CD4-positive, alpha-beta T cell (primary cell): ENCODE measurements at regions not wholly inside any gene's neighbourhood (a gene's known extent, or its start where the extent isn't known, plus 50 kb on each side); places are given as distances from the start of the nearest gene placed in this dataset.
A peak's percentile ranks its signal among the peaks of the same experiment; 100 is the strongest.

Source experiments
- ATAC-seq: fragments of 200-7000 bp; cut with Tn5 transposase; one replicate; pipeline ENCODE4 v1.10.0; 2022; ENCODE audit warnings: mild to moderate bottlenecking; ENCODE audit not compliant: poor library complexity
- CTCF ChIA-PET: fragments of 350-600 bp; sonication (Branson Sonifier 250); formaldehyde crosslinking; loops from one replicate; lab custom pipeline; 2021; ENCODE audit warnings: antibody characterized with exemption, inconsistent platforms; lab: Charles Lee
- POLR2A ChIA-PET: fragments of 350-600 bp; sonication (Branson Sonifier 250); formaldehyde crosslinking; loops from one replicate; lab custom pipeline; 2021; ENCODE audit warnings: antibody characterized with exemption, inconsistent platforms; lab: Charles Lee
- DNase-seq, 14 experiments: peaks; one replicate each; pipeline ENCODE4 v3.0.0-alpha.2; 2013 to 2020; ENCODE audit warnings: mixed read lengths in 2 of 14
- H3K27ac ChIP-seq, 2 donors: one replicate each; pipeline versions ENCODE4 v1.5.1 to v1.7.0; 2013; ENCODE audit warnings: low read length in 2 of 2, low read depth in 1 of 2, mild to moderate bottlenecking in 1 of 2
- H3K27me3 ChIP-seq, 2 experiments: 1 replicate in 1 of 2; 2 replicates in 1 of 2; pipeline versions ENCODE4 v1.6.1 to v1.7.0; 2013; ENCODE audit warnings: low read length in 2 of 2, control low read depth in 1 of 2, mild to moderate bottlenecking in 1 of 2, moderate library complexity in 1 of 2; ENCODE audit not compliant: insufficient read depth in 2 of 2, control insufficient read depth in 1 of 2
- H3K36me3 ChIP-seq: one replicate; pipeline ENCODE4 v1.6.1; 2013; ENCODE audit warnings: low read length, control low read depth; ENCODE audit not compliant: insufficient read depth
- H3K4me1 ChIP-seq: one replicate; pipeline ENCODE4 v1.6.1; 2013; ENCODE audit warnings: low read length, control low read depth; ENCODE audit not compliant: insufficient read depth
- H3K4me3 ChIP-seq: one replicate; pipeline ENCODE4 v1.5.1; 2013; ENCODE audit warnings: mild to moderate bottlenecking, low read length, moderate library complexity
- H3K9me3 ChIP-seq, 2 experiments: 1 replicate in 1 of 2; 2 replicates in 1 of 2; pipeline versions ENCODE4 v1.6.1 to v1.7.0; 2013; ENCODE audit warnings: low read length in 2 of 2, mild to moderate bottlenecking in 2 of 2, control low read depth in 1 of 2, moderate library complexity in 1 of 2; ENCODE audit not compliant: control insufficient read depth in 1 of 2, insufficient read depth in 1 of 2
- H3K27ac Mint-ChIP-seq: one replicate; pipeline ENCODE4 v1.8.0; 2020; ENCODE audit warnings: mixed read lengths
- H3K27me3 Mint-ChIP-seq: one replicate; pipeline ENCODE4 v1.8.0; 2021; ENCODE audit warnings: mixed read lengths
- H3K36me3 Mint-ChIP-seq: one replicate; pipeline ENCODE4 v1.8.0; 2021; ENCODE audit warnings: low read depth, mixed read lengths
- H3K4me1 Mint-ChIP-seq: one replicate; pipeline ENCODE4 v1.8.0; 2021; ENCODE audit warnings: low read depth, mixed read lengths
- H3K4me3 Mint-ChIP-seq: one replicate; pipeline ENCODE4 v1.8.0; 2020; ENCODE audit warnings: mild to moderate bottlenecking, mixed read lengths
- H3K9me3 Mint-ChIP-seq: one replicate; pipeline ENCODE4 v1.8.0; 2020; ENCODE audit warnings: mixed read lengths
- intact Hi-C, 2 experiments: fragments of 100-400 bp; cut with DNase I in 1 of 2; cut with micrococcal nuclease in 1 of 2; formaldehyde crosslinking; loops; one replicate each; pipeline versions ENCODE4 v1.15.1 to v1.9.0; 2023 to 2025; cut with DNase I, micrococcal nuclease
- TF ChIP-seq, protein P1 (sequence below): fragments of 200-600 bp; IDR thresholded peaks from one replicate; pipeline ENCODE4 v1.8.0; 2022; ENCODE audit warnings: antibody characterized with exemption, mild to moderate bottlenecking

DNA sequence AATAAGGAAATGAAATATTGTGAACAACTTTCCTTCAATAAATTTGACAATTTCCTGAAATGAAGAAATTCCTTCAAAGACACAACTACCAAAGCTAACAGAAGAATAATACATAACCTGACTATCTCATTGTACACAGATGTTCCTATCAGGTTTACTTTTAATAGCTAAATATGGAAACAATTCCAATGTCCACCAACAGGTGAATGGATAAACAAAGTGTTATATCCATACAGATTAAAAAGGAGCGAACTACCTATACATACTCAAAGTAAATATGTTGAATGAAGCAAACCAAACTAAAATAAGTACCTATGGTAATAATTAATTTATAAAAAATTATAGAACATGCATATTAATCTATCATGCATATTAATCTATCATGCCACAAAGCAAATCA is 554.9 kb downstream of the PPP4R3C start:
- Mint-ChIP-seq H3K4me3 (no peak overlapping the region), H3K4me1 (no peaks in the 10 kb centered on the region), H3K9me3 (peaks cover 3% of the 10 kb centered on the region), H3K27ac (no peak overlapping the region), H3K27me3 (no peaks in the 10 kb centered on the region), H3K36me3 (no peaks in the 10 kb centered on the region)
- POLR2A ChIA-PET = no interaction called here
- TF ChIP-seq, protein P1, sequence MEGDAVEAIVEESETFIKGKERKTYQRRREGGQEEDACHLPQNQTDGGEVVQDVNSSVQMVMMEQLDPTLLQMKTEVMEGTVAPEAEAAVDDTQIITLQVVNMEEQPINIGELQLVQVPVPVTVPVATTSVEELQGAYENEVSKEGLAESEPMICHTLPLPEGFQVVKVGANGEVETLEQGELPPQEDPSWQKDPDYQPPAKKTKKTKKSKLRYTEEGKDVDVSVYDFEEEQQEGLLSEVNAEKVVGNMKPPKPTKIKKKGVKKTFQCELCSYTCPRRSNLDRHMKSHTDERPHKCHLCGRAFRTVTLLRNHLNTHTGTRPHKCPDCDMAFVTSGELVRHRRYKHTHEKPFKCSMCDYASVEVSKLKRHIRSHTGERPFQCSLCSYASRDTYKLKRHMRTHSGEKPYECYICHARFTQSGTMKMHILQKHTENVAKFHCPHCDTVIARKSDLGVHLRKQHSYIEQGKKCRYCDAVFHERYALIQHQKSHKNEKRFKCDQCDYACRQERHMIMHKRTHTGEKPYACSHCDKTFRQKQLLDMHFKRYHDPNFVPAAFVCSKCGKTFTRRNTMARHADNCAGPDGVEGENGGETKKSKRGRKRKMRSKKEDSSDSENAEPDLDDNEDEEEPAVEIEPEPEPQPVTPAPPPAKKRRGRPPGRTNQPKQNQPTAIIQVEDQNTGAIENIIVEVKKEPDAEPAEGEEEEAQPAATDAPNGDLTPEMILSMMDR = no peak
- no peaks in the 10 kb centered on the region for H3K36me3 ChIP-seq
- no peak overlapping the region for H3K27ac ChIP-seq
- no peaks in the 10 kb centered on the region for H3K4me1 ChIP-seq
- no peaks in the 10 kb centered on the region for H3K9me3 ChIP-seq
- intact Hi-C loops = no loop called here
- H3K27me3 ChIP-seq = no peaks in the 10 kb centered on the region
- CTCF ChIA-PET = no interaction called here
- H3K4me3 ChIP-seq = no peak overlapping the region
- ATAC-seq (no peak), DNase-seq (no peak)

DNA sequence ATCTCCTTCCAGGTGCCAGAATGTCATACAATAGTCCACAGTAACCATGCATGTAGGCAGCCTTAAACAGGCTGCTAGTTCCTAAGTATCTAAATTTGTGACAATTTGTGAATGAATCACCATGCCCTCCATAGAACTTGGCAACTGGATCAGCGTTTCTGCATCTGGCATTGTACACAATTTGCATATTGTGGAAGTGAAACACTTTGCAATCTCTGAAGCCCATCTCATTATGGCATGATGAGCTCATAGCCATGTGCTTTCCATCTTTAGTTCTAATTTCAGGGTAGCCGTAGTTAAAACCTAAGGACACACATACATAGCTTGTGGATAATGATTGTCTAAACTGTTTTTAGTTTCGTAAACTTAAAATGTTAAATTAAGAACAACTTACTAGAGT is 573.6 kb downstream of the PPP4R3C start:
- ATAC-seq = no peak
- intact Hi-C loops = no loop called here
- TF ChIP-seq, protein P1 = no peak
- no peak overlapping the region for H3K27ac ChIP-seq
- H3K4me3 ChIP-seq = no peak overlapping the region
- peaks cover 0 to 10% of the 10 kb centered on the region in 2 experiments for H3K9me3 ChIP-seq
- Mint-ChIP-seq H3K36me3 (no peaks in the 10 kb centered on the region), H3K4me1 (no peaks in the 10 kb centered on the region), H3K4me3 (no peak overlapping the region), H3K27me3 (no peaks in the 10 kb centered on the region), H3K27ac (no peak overlapping the region), H3K9me3 (no peaks in the 10 kb centered on the region)
- H3K27me3 ChIP-seq = no peaks in the 10 kb centered on the region
- H3K4me1 ChIP-seq = no peaks in the 10 kb centered on the region
- no peak for DNase-seq
- POLR2A ChIA-PET = no interaction called here
- H3K36me3 ChIP-seq = no peaks in the 10 kb centered on the region
- CTCF ChIA-PET = no interaction called here

DNA sequence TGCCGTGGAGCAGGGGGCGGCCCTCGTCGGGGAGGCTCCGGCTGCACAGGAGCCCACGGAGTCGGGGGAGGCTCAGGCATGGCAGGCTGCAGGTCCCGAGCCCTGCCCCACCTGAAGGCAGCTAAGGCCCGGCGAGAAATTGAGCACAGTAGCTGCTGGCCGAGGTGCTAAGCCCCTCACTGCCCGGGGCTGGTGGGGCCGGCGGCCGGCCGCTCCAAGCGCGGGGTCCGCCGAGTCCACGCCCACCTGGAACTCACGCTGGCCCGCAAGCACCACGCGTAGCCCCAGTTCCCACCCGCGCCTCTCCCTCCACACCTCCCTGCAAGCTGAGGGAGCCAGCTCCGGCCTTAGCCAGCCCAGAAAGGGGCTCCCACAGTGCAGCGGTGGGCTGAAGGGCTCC is 589.4 kb downstream of the PPP4R3C start:
- H3K4me3 ChIP-seq = no peak overlapping the region
- no peak overlapping the region for H3K27ac Mint-ChIP-seq
- no peaks in the 10 kb centered on the region for H3K27me3 Mint-ChIP-seq
- no peaks in the 10 kb centered on the region for H3K27me3 ChIP-seq
- H3K4me3 Mint-ChIP-seq = no peak overlapping the region
- H3K9me3 Mint-ChIP-seq = no peaks in the 10 kb centered on the region
- DNase-seq (peak in 1 of 14 experiments; percentile 2), ATAC-seq (no peak)
- no peaks in the 10 kb centered on the region for H3K9me3 ChIP-seq
- TF ChIP-seq, protein P1 = no peak
- H3K4me1 Mint-ChIP-seq = no peaks in the 10 kb centered on the region
- POLR2A ChIA-PET = no interaction called here
- intact Hi-C loops = no loop called here
- no peaks in the 10 kb centered on the region for H3K36me3 ChIP-seq
- no peaks in the 10 kb centered on the region for H3K36me3 Mint-ChIP-seq
- CTCF ChIA-PET = no interaction called here
- H3K4me1 ChIP-seq = no peaks in the 10 kb centered on the region
- no peak overlapping the region for H3K27ac ChIP-seq
